H9 (cell line): ENCODE measurements at regions not wholly inside any gene's neighbourhood (a gene's known extent, or its start where the extent isn't known, plus 50 kb on each side); places are given as distances from the start of the nearest gene placed in this dataset.
A peak's percentile ranks its signal among the peaks of the same experiment; 100 is the strongest.

Source experiments
- DNase-seq: peaks from one replicate; pipeline ENCODE4 v3.0.0-alpha.2; 2017
- H2AFZ ChIP-seq: one replicate; pipeline ENCODE4 v1.6.1; 2013; ENCODE audit warnings: mild to moderate bottlenecking, low read length, control low read depth, moderate library complexity
- H2AK5ac ChIP-seq: 2 replicates; pipeline ENCODE4 v1.6.1; 2013; ENCODE audit warnings: low read length, control low read depth, mixed read lengths; ENCODE audit not compliant: insufficient read length
- H2BK120ac ChIP-seq: one replicate; pipeline ENCODE4 v1.6.1; 2013; ENCODE audit warnings: low read depth, mild to moderate bottlenecking, low read length, control low read depth, inconsistent platforms; ENCODE audit not compliant: poor library complexity, severe bottlenecking
- H2BK12ac ChIP-seq: 2 replicates; pipeline ENCODE4 v1.6.1; 2013; ENCODE audit warnings: low read length, control low read depth, mixed read lengths, low read depth; ENCODE audit not compliant: insufficient read length
- H2BK15ac ChIP-seq: 2 replicates; pipeline ENCODE4 v1.6.1; 2013; ENCODE audit warnings: low read depth, low read length, control low read depth
- H2BK20ac ChIP-seq: one replicate; pipeline ENCODE4 v1.6.1; 2013; ENCODE audit warnings: low read depth, mild to moderate bottlenecking, low read length, control low read depth, inconsistent platforms; ENCODE audit not compliant: poor library complexity, severe bottlenecking
- H2BK5ac ChIP-seq: 2 replicates; pipeline ENCODE4 v1.6.1; 2013; ENCODE audit warnings: low read length, control low read depth, mixed read lengths; ENCODE audit not compliant: insufficient read length
- H3K14ac ChIP-seq: 2 replicates; pipeline ENCODE4 v1.6.1; 2013; ENCODE audit warnings: low read length, control low read depth; ENCODE audit not compliant: insufficient read depth
- H3K18ac ChIP-seq: 2 replicates; pipeline ENCODE4 v1.6.1; 2013; ENCODE audit warnings: low read depth, mild to moderate bottlenecking, mixed read lengths, low read length, control low read depth; ENCODE audit not compliant: insufficient read length
- H3K23ac ChIP-seq: 2 replicates; pipeline ENCODE4 v1.6.1; 2013; ENCODE audit warnings: low read length, control low read depth, mixed read lengths, low read depth; ENCODE audit not compliant: insufficient read length
- H3K23me2 ChIP-seq: 2 replicates; pipeline ENCODE4 v1.6.1; 2013; ENCODE audit warnings: low read depth, mild to moderate bottlenecking, mixed read lengths, low read length, control low read depth; ENCODE audit not compliant: insufficient read length, poor library complexity, severe bottlenecking
- H3K27ac ChIP-seq: 2 replicates; pipeline ENCODE4 v1.5.1; 2013; ENCODE audit warnings: low read length, control low read depth, mixed read lengths, low read depth; ENCODE audit not compliant: insufficient read length
- H3K27me3 ChIP-seq: 2 replicates; pipeline ENCODE4 v1.6.1; 2013; ENCODE audit warnings: low read length, control low read depth, inconsistent platforms; ENCODE audit not compliant: insufficient read depth
- H3K4ac ChIP-seq: 2 replicates; pipeline ENCODE4 v1.6.1; 2013; ENCODE audit warnings: low read depth, mild to moderate bottlenecking, control low read depth, inconsistent platforms, low read length, moderate library complexity
- H3K4me1 ChIP-seq: 2 replicates; pipeline ENCODE4 v1.6.1; 2013; ENCODE audit warnings: low read length, control low read depth, inconsistent platforms; ENCODE audit not compliant: insufficient read depth
- H3K4me2 ChIP-seq: 2 replicates; pipeline ENCODE4 v1.6.1; 2013; ENCODE audit warnings: low read length, control low read depth, mixed read lengths; ENCODE audit not compliant: insufficient read length, insufficient read depth
- H3K56ac ChIP-seq: 2 replicates; pipeline ENCODE4 v1.6.1; 2013; ENCODE audit warnings: low read depth, mild to moderate bottlenecking, mixed read lengths, low read length, control low read depth; ENCODE audit not compliant: insufficient read length
- H3K79me1 ChIP-seq: 2 replicates; pipeline ENCODE4 v1.6.1; 2013; ENCODE audit warnings: low read depth, mild to moderate bottlenecking, moderate library complexity, low read length, control low read depth, inconsistent platforms; ENCODE audit not compliant: insufficient read depth, poor library complexity, severe bottlenecking
- H3K79me2 ChIP-seq: 2 replicates; pipeline ENCODE4 v1.6.1; 2013; ENCODE audit warnings: low read length, control low read depth, inconsistent platforms; ENCODE audit not compliant: insufficient read depth
- H3K9ac ChIP-seq: 2 replicates; pipeline ENCODE4 v1.6.1; 2013; ENCODE audit warnings: low read length, control low read depth, mixed read lengths; ENCODE audit not compliant: insufficient read length; ENCODE audit errors: extremely low read depth
- H3K9me3 ChIP-seq: one replicate; pipeline ENCODE4 v1.6.1; 2013; ENCODE audit warnings: low read depth, low read length, inconsistent platforms; ENCODE audit not compliant: control insufficient read depth
- H3T11ph ChIP-seq: one replicate; pipeline ENCODE4 v1.6.1; 2013; ENCODE audit warnings: mild to moderate bottlenecking, low read length, control low read depth, inconsistent platforms
- H4K20me1 ChIP-seq: one replicate; pipeline ENCODE4 v1.6.1; 2013; ENCODE audit not compliant: control insufficient read depth, insufficient read length, insufficient read depth
- H4K5ac ChIP-seq: 2 replicates; pipeline ENCODE4 v1.6.1; 2013; ENCODE audit warnings: low read depth, mild to moderate bottlenecking, mixed read lengths, low read length, control low read depth; ENCODE audit not compliant: insufficient read length
- H4K8ac ChIP-seq: replicated peaks from 2 replicates; pipeline ENCODE4 v1.6.1; 2013; ENCODE audit warnings: low read length, control low read depth, mixed read lengths, low read depth; ENCODE audit not compliant: insufficient read length
- H4K91ac ChIP-seq: 2 replicates; pipeline ENCODE4 v1.6.1; 2013; ENCODE audit warnings: low read depth, mild to moderate bottlenecking, moderate library complexity, mixed read lengths, low read length, control low read depth; ENCODE audit not compliant: insufficient read length
- H3K27ac Mint-ChIP-seq, 3 experiments: 2 replicates in 2 of 3; 3 replicates in 1 of 3; pipeline ENCODE4 v1.8.0; 2020 to 2021; ENCODE audit warnings: mixed read lengths in 3 of 3, mild to moderate bottlenecking in 1 of 3, moderate library complexity in 1 of 3
- H3K27me3 Mint-ChIP-seq: 2 replicates; pipeline ENCODE4 v1.8.0; 2021; ENCODE audit warnings: low read depth, mild to moderate bottlenecking, moderate library complexity, mixed read lengths
- H3K36me3 Mint-ChIP-seq, 3 experiments: 2 replicates in 2 of 3; 3 replicates in 1 of 3; pipeline ENCODE4 v1.8.0; 2020 to 2021; ENCODE audit warnings: low read depth in 3 of 3, mixed read lengths in 3 of 3; ENCODE audit not compliant: insufficient read depth in 1 of 3
- H3K4me1 Mint-ChIP-seq, 2 experiments: 2 replicates each; pipeline ENCODE4 v1.8.0; 2020; ENCODE audit warnings: mixed read lengths in 2 of 2
- H3K4me3 Mint-ChIP-seq, 2 experiments: 2 replicates in 1 of 2; 3 replicates in 1 of 2; pipeline ENCODE4 v1.8.0; 2020 to 2021; ENCODE audit warnings: mild to moderate bottlenecking in 2 of 2, mixed read lengths in 2 of 2, moderate library complexity in 1 of 2
- H3K9me3 Mint-ChIP-seq, 2 experiments: 2 replicates in 1 of 2; 3 replicates in 1 of 2; pipeline ENCODE4 v1.8.0; 2020; ENCODE audit warnings: mild to moderate bottlenecking in 2 of 2, mixed read lengths in 2 of 2, moderate library complexity in 1 of 2
- WGBS: extraction: QIAGEN DNeasy Blood & Tissue Kit; methylation state at CpG from one replicate; pipeline ENCODE4 v1.1.7; 2013; ENCODE audit warnings: missing lambda C conversion rate, low lambda C conversion rate, mixed read lengths; ENCODE audit not compliant: insufficient read length; ENCODE audit errors: extremely low coverage; 5-methylcytosine and 5-hydroxymethylcytosine counted together
- TF ChIP-seq, protein P1 (sequence below): fragments of 200-600 bp; sonication (generic); conservative IDR thresholded peaks from 3 replicates; pipeline ENCODE4 v1.8.0; 2021; ENCODE audit warnings: antibody characterized with exemption, mild to moderate bottlenecking

DNA sequence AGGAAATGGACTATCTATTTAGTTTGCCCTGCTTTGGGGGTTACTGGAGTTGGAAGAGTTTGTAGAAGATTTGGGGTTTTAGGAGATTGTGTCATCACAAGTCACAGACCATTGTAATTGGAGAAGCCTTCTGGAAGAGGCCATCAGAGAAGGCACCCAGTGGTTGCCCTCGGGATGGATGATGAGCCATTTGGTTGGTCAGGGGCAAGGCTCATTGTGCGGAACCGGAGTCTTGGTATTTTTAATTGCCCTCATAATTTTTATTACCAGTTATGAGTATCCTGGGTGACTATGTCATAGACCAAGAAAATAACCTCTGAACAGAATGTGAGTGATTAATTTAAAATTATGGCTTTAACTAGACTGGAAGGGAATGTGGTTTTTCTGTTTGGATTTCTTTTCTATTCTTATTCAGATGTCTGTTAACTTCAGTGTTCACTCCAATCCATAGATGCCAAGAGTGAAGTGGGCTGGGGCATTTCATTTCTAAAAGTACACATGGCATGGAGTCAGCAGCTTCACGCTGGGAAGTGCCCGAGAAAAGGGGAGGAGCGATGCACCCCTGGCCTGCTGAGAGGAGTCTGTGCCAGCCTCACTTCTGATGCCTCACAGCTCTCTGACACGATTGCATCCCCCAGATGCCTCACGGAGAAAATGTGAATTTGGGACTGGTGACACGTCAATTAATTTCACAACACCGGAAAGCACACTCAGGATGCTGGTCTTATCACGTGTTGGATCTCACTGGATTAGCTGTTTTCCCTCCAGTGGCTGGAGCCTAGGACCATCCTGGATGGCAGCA lies 225.6 kb upstream of the IGFBP3 start:
- Mint-ChIP-seq H3K9me3 (no peaks in the 10 kb centered on the region), H3K4me3 (no peak overlapping the region; a peak in 1 of 5 replicates), H3K4me1 (peaks cover 32 to 34% of the 10 kb centered on the region in 2 experiments), H3K36me3 (peaks cover 0 to 2% (median 0%) of the 10 kb centered on the region in 3 experiments; a peak in 2 of 7 replicates), H3K27me3 (no peaks in the 10 kb centered on the region), H3K27ac (peak overlapping the region in 1 of 3 experiments; percentile 84; a peak in 3 of 7 replicates)
- Histone ChIP-seq H2BK20ac (no peak overlapping the region), H4K20me1 (no peaks in the 10 kb centered on the region), H3K4me2 (no peak overlapping the region), H3K27ac (no peak overlapping the region), H2BK120ac (no peak overlapping the region), H2AFZ (no peak overlapping the region), H3K4me1 (no peaks in the 10 kb centered on the region; the same call in 1 of the 2 replicates), H3K14ac (no peak overlapping the region), H3K56ac (no peak overlapping the region), H3K18ac (no peak overlapping the region), H2AK5ac (no peak overlapping the region), H2BK15ac (no peak overlapping the region), H3K79me2 (no peaks in the 10 kb centered on the region), H3K27me3 (no peaks in the 10 kb centered on the region), H3K9me3 (no peaks in the 10 kb centered on the region), H3T11ph (no peak overlapping the region), H2BK5ac (no peak overlapping the region), H3K4ac (no peak overlapping the region), H2BK12ac (no peak overlapping the region), H3K79me1 (no peaks in the 10 kb centered on the region), H3K9ac (no peak overlapping the region), H3K23ac (no peak overlapping the region), H4K8ac (no peak overlapping the region), H4K5ac (no peak overlapping the region), H3K23me2 (no peaks in the 10 kb centered on the region), H4K91ac (no peak overlapping the region)
- TF ChIP-seq, protein P1, sequence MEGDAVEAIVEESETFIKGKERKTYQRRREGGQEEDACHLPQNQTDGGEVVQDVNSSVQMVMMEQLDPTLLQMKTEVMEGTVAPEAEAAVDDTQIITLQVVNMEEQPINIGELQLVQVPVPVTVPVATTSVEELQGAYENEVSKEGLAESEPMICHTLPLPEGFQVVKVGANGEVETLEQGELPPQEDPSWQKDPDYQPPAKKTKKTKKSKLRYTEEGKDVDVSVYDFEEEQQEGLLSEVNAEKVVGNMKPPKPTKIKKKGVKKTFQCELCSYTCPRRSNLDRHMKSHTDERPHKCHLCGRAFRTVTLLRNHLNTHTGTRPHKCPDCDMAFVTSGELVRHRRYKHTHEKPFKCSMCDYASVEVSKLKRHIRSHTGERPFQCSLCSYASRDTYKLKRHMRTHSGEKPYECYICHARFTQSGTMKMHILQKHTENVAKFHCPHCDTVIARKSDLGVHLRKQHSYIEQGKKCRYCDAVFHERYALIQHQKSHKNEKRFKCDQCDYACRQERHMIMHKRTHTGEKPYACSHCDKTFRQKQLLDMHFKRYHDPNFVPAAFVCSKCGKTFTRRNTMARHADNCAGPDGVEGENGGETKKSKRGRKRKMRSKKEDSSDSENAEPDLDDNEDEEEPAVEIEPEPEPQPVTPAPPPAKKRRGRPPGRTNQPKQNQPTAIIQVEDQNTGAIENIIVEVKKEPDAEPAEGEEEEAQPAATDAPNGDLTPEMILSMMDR, result no peak
- DNase-seq, result no peak
- WGBS, result no CpG with 5 or more reads among the region's 11 CpGs
